H9 (cell line): ENCODE measurements at regions not wholly inside any gene's neighbourhood (a gene's known extent, or its start where the extent isn't known, plus 50 kb on each side); places are given as distances from the start of the nearest gene placed in this dataset.

Source experiments
- DNase-seq: peaks from one replicate; pipeline ENCODE4 v3.0.0-alpha.2; 2017
- H2AFZ ChIP-seq: one replicate; pipeline ENCODE4 v1.6.1; 2013; ENCODE audit warnings: mild to moderate bottlenecking, low read length, control low read depth, moderate library complexity
- H2AK5ac ChIP-seq: 2 replicates; pipeline ENCODE4 v1.6.1; 2013; ENCODE audit warnings: low read length, control low read depth, mixed read lengths; ENCODE audit not compliant: insufficient read length
- H2BK120ac ChIP-seq: one replicate; pipeline ENCODE4 v1.6.1; 2013; ENCODE audit warnings: low read depth, mild to moderate bottlenecking, low read length, control low read depth, inconsistent platforms; ENCODE audit not compliant: poor library complexity, severe bottlenecking
- H2BK12ac ChIP-seq: 2 replicates; pipeline ENCODE4 v1.6.1; 2013; ENCODE audit warnings: low read length, control low read depth, mixed read lengths, low read depth; ENCODE audit not compliant: insufficient read length
- H2BK15ac ChIP-seq: 2 replicates; pipeline ENCODE4 v1.6.1; 2013; ENCODE audit warnings: low read depth, low read length, control low read depth
- H2BK20ac ChIP-seq: one replicate; pipeline ENCODE4 v1.6.1; 2013; ENCODE audit warnings: low read depth, mild to moderate bottlenecking, low read length, control low read depth, inconsistent platforms; ENCODE audit not compliant: poor library complexity, severe bottlenecking
- H2BK5ac ChIP-seq: 2 replicates; pipeline ENCODE4 v1.6.1; 2013; ENCODE audit warnings: low read length, control low read depth, mixed read lengths; ENCODE audit not compliant: insufficient read length
- H3K14ac ChIP-seq: 2 replicates; pipeline ENCODE4 v1.6.1; 2013; ENCODE audit warnings: low read length, control low read depth; ENCODE audit not compliant: insufficient read depth
- H3K18ac ChIP-seq: 2 replicates; pipeline ENCODE4 v1.6.1; 2013; ENCODE audit warnings: low read depth, mild to moderate bottlenecking, mixed read lengths, low read length, control low read depth; ENCODE audit not compliant: insufficient read length
- H3K23ac ChIP-seq: 2 replicates; pipeline ENCODE4 v1.6.1; 2013; ENCODE audit warnings: low read length, control low read depth, mixed read lengths, low read depth; ENCODE audit not compliant: insufficient read length
- H3K23me2 ChIP-seq: 2 replicates; pipeline ENCODE4 v1.6.1; 2013; ENCODE audit warnings: low read depth, mild to moderate bottlenecking, mixed read lengths, low read length, control low read depth; ENCODE audit not compliant: insufficient read length, poor library complexity, severe bottlenecking
- H3K27ac ChIP-seq: 2 replicates; pipeline ENCODE4 v1.5.1; 2013; ENCODE audit warnings: low read length, control low read depth, mixed read lengths, low read depth; ENCODE audit not compliant: insufficient read length
- H3K27me3 ChIP-seq: 2 replicates; pipeline ENCODE4 v1.6.1; 2013; ENCODE audit warnings: low read length, control low read depth, inconsistent platforms; ENCODE audit not compliant: insufficient read depth
- H3K4ac ChIP-seq: 2 replicates; pipeline ENCODE4 v1.6.1; 2013; ENCODE audit warnings: low read depth, mild to moderate bottlenecking, control low read depth, inconsistent platforms, low read length, moderate library complexity
- H3K4me1 ChIP-seq: 2 replicates; pipeline ENCODE4 v1.6.1; 2013; ENCODE audit warnings: low read length, control low read depth, inconsistent platforms; ENCODE audit not compliant: insufficient read depth
- H3K4me2 ChIP-seq: 2 replicates; pipeline ENCODE4 v1.6.1; 2013; ENCODE audit warnings: low read length, control low read depth, mixed read lengths; ENCODE audit not compliant: insufficient read length, insufficient read depth
- H3K56ac ChIP-seq: 2 replicates; pipeline ENCODE4 v1.6.1; 2013; ENCODE audit warnings: low read depth, mild to moderate bottlenecking, mixed read lengths, low read length, control low read depth; ENCODE audit not compliant: insufficient read length
- H3K79me1 ChIP-seq: 2 replicates; pipeline ENCODE4 v1.6.1; 2013; ENCODE audit warnings: low read depth, mild to moderate bottlenecking, moderate library complexity, low read length, control low read depth, inconsistent platforms; ENCODE audit not compliant: insufficient read depth, poor library complexity, severe bottlenecking
- H3K79me2 ChIP-seq: 2 replicates; pipeline ENCODE4 v1.6.1; 2013; ENCODE audit warnings: low read length, control low read depth, inconsistent platforms; ENCODE audit not compliant: insufficient read depth
- H3K9ac ChIP-seq: 2 replicates; pipeline ENCODE4 v1.6.1; 2013; ENCODE audit warnings: low read length, control low read depth, mixed read lengths; ENCODE audit not compliant: insufficient read length; ENCODE audit errors: extremely low read depth
- H3K9me3 ChIP-seq: one replicate; pipeline ENCODE4 v1.6.1; 2013; ENCODE audit warnings: low read depth, low read length, inconsistent platforms; ENCODE audit not compliant: control insufficient read depth
- H3T11ph ChIP-seq: one replicate; pipeline ENCODE4 v1.6.1; 2013; ENCODE audit warnings: mild to moderate bottlenecking, low read length, control low read depth, inconsistent platforms
- H4K20me1 ChIP-seq: one replicate; pipeline ENCODE4 v1.6.1; 2013; ENCODE audit not compliant: control insufficient read depth, insufficient read length, insufficient read depth
- H4K5ac ChIP-seq: 2 replicates; pipeline ENCODE4 v1.6.1; 2013; ENCODE audit warnings: low read depth, mild to moderate bottlenecking, mixed read lengths, low read length, control low read depth; ENCODE audit not compliant: insufficient read length
- H4K8ac ChIP-seq: replicated peaks from 2 replicates; pipeline ENCODE4 v1.6.1; 2013; ENCODE audit warnings: low read length, control low read depth, mixed read lengths, low read depth; ENCODE audit not compliant: insufficient read length
- H4K91ac ChIP-seq: 2 replicates; pipeline ENCODE4 v1.6.1; 2013; ENCODE audit warnings: low read depth, mild to moderate bottlenecking, moderate library complexity, mixed read lengths, low read length, control low read depth; ENCODE audit not compliant: insufficient read length
- H3K27ac Mint-ChIP-seq, 3 experiments: 2 replicates in 2 of 3; 3 replicates in 1 of 3; pipeline ENCODE4 v1.8.0; 2020 to 2021; ENCODE audit warnings: mixed read lengths in 3 of 3, mild to moderate bottlenecking in 1 of 3, moderate library complexity in 1 of 3
- H3K27me3 Mint-ChIP-seq: 2 replicates; pipeline ENCODE4 v1.8.0; 2021; ENCODE audit warnings: low read depth, mild to moderate bottlenecking, moderate library complexity, mixed read lengths
- H3K36me3 Mint-ChIP-seq, 3 experiments: 2 replicates in 2 of 3; 3 replicates in 1 of 3; pipeline ENCODE4 v1.8.0; 2020 to 2021; ENCODE audit warnings: low read depth in 3 of 3, mixed read lengths in 3 of 3; ENCODE audit not compliant: insufficient read depth in 1 of 3
- H3K4me1 Mint-ChIP-seq, 2 experiments: 2 replicates each; pipeline ENCODE4 v1.8.0; 2020; ENCODE audit warnings: mixed read lengths in 2 of 2
- H3K4me3 Mint-ChIP-seq, 2 experiments: 2 replicates in 1 of 2; 3 replicates in 1 of 2; pipeline ENCODE4 v1.8.0; 2020 to 2021; ENCODE audit warnings: mild to moderate bottlenecking in 2 of 2, mixed read lengths in 2 of 2, moderate library complexity in 1 of 2
- H3K9me3 Mint-ChIP-seq, 2 experiments: 2 replicates in 1 of 2; 3 replicates in 1 of 2; pipeline ENCODE4 v1.8.0; 2020; ENCODE audit warnings: mild to moderate bottlenecking in 2 of 2, mixed read lengths in 2 of 2, moderate library complexity in 1 of 2
- CTCF ChIP-seq: fragments of 200-600 bp; sonication (generic); conservative IDR thresholded peaks from 3 replicates; pipeline ENCODE4 v1.8.0; 2021; ENCODE audit warnings: antibody characterized with exemption, mild to moderate bottlenecking
- WGBS: extraction: QIAGEN DNeasy Blood & Tissue Kit; methylation state at CpG from one replicate; pipeline ENCODE4 v1.1.7; 2013; ENCODE audit warnings: missing lambda C conversion rate, low lambda C conversion rate, mixed read lengths; ENCODE audit not compliant: insufficient read length; ENCODE audit errors: extremely low coverage; 5-methylcytosine and 5-hydroxymethylcytosine counted together

DNA sequence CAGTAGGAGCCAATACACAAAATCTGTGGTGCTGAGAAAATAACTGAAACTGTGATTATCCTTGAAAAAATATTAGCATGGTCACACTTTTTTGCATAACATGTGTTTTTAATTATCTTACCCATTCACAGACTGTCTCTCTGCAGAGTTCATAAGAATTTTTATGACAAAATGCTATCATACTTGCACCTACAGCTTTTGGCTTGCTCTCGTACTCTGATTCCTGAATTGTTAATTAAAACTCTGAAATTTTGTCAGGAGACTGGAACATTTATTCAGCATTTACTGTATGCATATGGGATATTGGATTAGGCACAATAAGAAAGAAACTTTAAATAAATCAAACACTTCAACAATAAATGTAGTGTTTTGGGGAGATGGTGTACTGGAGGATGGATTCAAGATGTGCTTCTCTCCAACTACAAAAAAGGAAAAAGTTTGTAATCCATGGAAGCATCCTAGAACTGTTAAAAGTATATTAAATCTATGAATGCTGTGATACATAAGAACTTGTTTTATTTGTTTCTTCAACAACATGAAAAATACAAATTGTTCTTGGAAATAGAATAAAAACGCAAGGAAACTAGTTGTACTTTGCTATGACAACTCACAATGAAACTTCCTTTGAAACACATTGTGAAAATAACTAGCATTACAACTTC is 260.5 kb downstream of the SPATA18 start:
- Histone ChIP-seq H3K4me1 (peaks cover 4% of the 10 kb centered on the region; the same call in 1 of the 2 replicates), H4K20me1 (no peaks in the 10 kb centered on the region), H3K27ac (no peak overlapping the region), H3K18ac (no peak overlapping the region), H2BK5ac (no peak overlapping the region), H3T11ph (no peak overlapping the region), H3K9me3 (no peaks in the 10 kb centered on the region), H3K27me3 (no peaks in the 10 kb centered on the region), H2AK5ac (no peak overlapping the region), H2BK12ac (no peak overlapping the region), H4K5ac (no peak overlapping the region), H4K8ac (no peak overlapping the region), H3K56ac (no peak overlapping the region), H2BK20ac (no peak overlapping the region), H2BK15ac (no peak overlapping the region), H4K91ac (no peak overlapping the region), H2AFZ (no peak overlapping the region), H3K79me2 (no peaks in the 10 kb centered on the region), H3K23ac (no peak overlapping the region), H3K4ac (no peak overlapping the region), H3K79me1 (no peaks in the 10 kb centered on the region), H3K14ac (no peak overlapping the region), H3K9ac (no peak overlapping the region), H2BK120ac (no peak overlapping the region), H3K23me2 (no peaks in the 10 kb centered on the region), H3K4me2 (no peak overlapping the region)
- WGBS = no CpG with 5 or more reads among the region's 2 CpGs
- no peaks in the 10 kb centered on the region; a peak in 1 of 5 replicates for H3K9me3 Mint-ChIP-seq
- H3K27me3 Mint-ChIP-seq = no peaks in the 10 kb centered on the region
- no peak overlapping the region for H3K4me3 Mint-ChIP-seq
- no peak for DNase-seq
- no peak for TF ChIP-seq CTCF
- H3K4me1 Mint-ChIP-seq = peaks cover 3 to 8% of the 10 kb centered on the region in 2 experiments; a peak in 2 of 4 replicates
- no peak overlapping the region for H3K27ac Mint-ChIP-seq
- H3K36me3 Mint-ChIP-seq = no peaks in the 10 kb centered on the region
